Upper lobe of right lung (tissue), 1 donor: ENCODE measurements at regions not wholly inside any gene's neighbourhood (a gene's known extent, or its start where the extent isn't known, plus 50 kb on each side); places are given as distances from the start of the nearest gene placed in this dataset.

ENCODE experiments used
- ATAC-seq: fragments of 200-7000 bp; cut with Tn5 transposase; one replicate; pipeline ENCODE4 v1.9.1; 2020; ENCODE audit warnings: mild to moderate bottlenecking, moderate library complexity
- DNase-seq: peaks from one replicate; pipeline ENCODE4 v3.0.0-alpha.2; 2020
- H3K27ac ChIP-seq: fragments of 200-600 bp; one replicate; pipeline ENCODE4 v1.8.0; 2022
- H3K27me3 ChIP-seq: fragments of 200-600 bp; one replicate; pipeline ENCODE4 v1.8.0; 2022; ENCODE audit warnings: mild to moderate bottlenecking
- H3K36me3 ChIP-seq: fragments of 200-600 bp; one replicate; pipeline ENCODE4 v1.8.0; 2022
- H3K4me1 ChIP-seq: fragments of 200-600 bp; one replicate; pipeline ENCODE4 v1.8.0; 2022
- H3K4me3 ChIP-seq: fragments of 200-600 bp; one replicate; pipeline ENCODE4 v1.8.0; 2022; ENCODE audit warnings: mild to moderate bottlenecking
- H3K9me3 ChIP-seq: fragments of 200-600 bp; one replicate; pipeline ENCODE4 v1.8.0; 2022
- intact Hi-C: fragments of 100-400 bp; cut with DNase I; formaldehyde crosslinking; loops from one replicate; pipeline ENCODE4 v1.11.0; 2022
- TF ChIP-seq, protein P1 (sequence below): fragments of 200-600 bp; IDR thresholded peaks from one replicate; pipeline ENCODE4 v1.8.0; 2022; ENCODE audit warnings: antibody characterized with exemption
- donor health status: DM: no; HTN: yes; CAD: no; lungs with severe emphysema.

DNA sequence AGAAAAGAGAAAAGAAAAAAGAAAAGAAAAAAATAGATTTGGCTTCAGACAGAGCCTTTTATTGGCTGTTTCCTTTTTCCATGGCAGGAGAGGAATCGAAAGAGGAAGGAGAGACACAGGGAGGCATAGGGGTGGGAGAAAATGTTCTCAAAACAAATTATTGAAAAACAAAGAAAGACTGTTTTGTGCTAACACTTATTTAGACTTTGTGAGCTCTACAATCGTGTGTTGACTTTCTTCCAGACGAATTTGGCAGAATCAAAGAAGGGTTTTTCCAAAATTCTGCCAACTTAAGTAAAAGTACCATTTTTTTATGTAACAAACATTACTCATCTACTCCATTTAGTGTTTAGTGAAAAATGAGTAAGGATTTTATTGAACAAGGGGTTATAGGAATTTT, 982.2 kb downstream of the REEP3 start:
- ATAC-seq (no peak), DNase-seq (no peak)
- Histone ChIP-seq H3K36me3 (no peaks in the 10 kb centered on the region), H3K27ac (no peak overlapping the region), H3K9me3 (no peaks in the 10 kb centered on the region), H3K4me3 (no peak overlapping the region), H3K27me3 (no peaks in the 10 kb centered on the region), H3K4me1 (no peaks in the 10 kb centered on the region)
- TF ChIP-seq, protein P1, sequence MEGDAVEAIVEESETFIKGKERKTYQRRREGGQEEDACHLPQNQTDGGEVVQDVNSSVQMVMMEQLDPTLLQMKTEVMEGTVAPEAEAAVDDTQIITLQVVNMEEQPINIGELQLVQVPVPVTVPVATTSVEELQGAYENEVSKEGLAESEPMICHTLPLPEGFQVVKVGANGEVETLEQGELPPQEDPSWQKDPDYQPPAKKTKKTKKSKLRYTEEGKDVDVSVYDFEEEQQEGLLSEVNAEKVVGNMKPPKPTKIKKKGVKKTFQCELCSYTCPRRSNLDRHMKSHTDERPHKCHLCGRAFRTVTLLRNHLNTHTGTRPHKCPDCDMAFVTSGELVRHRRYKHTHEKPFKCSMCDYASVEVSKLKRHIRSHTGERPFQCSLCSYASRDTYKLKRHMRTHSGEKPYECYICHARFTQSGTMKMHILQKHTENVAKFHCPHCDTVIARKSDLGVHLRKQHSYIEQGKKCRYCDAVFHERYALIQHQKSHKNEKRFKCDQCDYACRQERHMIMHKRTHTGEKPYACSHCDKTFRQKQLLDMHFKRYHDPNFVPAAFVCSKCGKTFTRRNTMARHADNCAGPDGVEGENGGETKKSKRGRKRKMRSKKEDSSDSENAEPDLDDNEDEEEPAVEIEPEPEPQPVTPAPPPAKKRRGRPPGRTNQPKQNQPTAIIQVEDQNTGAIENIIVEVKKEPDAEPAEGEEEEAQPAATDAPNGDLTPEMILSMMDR: no peak
- intact Hi-C loops: no loop called here

DNA sequence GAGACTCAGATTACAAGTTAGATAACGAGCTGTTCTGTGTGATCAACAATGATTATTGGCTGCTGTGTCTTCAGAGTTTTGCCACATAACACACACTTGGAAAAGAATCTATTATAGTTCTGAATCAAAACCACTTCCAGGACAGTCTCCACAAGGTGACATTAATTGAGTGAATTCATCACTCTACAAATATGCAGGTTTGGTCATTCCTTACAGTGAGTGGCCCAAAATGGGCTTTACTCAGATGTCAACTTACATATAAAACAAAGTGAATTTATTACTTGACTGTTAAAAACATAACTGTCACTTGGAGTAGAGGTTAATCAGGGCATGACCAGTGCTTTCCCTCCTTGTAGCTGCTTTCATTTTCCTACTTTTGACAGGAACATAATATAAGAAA, 984.3 kb downstream of the REEP3 start:
- no peak overlapping the region for H3K27ac ChIP-seq
- H3K9me3 ChIP-seq: no peaks in the 10 kb centered on the region
- DNase-seq (no peak), ATAC-seq (no peak)
- H3K4me1 ChIP-seq: no peaks in the 10 kb centered on the region
- TF ChIP-seq, protein P1: no peak
- H3K27me3 ChIP-seq: no peaks in the 10 kb centered on the region
- H3K36me3 ChIP-seq: no peaks in the 10 kb centered on the region
- intact Hi-C loops: no loop called here
- no peak overlapping the region for H3K4me3 ChIP-seq

DNA sequence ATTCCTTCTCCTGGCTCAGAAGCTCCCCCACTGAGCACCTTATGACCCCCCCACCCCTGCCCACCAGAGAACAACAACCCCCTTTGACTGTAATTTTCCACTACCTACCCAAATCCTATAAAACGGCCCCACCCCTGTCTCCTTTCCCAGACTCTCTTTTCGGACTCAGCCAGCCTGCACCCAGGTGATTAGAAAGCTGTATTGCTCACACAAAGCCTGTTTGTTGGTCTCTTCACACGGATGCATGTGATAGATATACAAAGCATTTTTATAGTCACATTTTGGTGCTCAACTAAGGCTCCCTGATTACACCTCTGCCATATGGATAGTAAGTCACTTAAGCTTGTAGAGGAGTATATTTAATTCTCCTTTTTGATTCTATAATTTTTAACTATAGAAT, 985.8 kb downstream of the REEP3 start:
- no peaks in the 10 kb centered on the region for H3K9me3 ChIP-seq
- intact Hi-C loops: no loop called here

DNA sequence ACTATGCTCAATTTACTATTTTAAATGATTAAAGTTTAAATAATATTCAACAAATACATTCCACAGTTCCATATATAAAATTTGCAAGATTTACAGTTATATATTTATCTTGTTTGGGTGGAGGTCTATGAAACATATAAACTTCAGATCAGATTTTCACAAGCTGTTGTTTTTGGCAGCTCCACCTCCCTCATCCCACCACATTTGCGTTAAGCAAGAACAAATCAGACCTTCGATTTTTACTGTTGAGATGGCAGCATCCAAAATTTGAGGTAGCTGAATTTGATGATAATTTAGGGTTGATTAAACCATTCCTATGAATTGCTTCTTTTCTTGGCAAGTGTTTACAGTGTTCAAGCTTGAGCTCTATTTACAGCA, 986.4 kb downstream of the REEP3 start:
- H3K27ac ChIP-seq: no peak overlapping the region
- H3K4me3 ChIP-seq: no peak overlapping the region
- TF ChIP-seq, protein P1: no peak
- ATAC-seq (no peak), DNase-seq (no peak)
- intact Hi-C loops: no loop called here
- H3K4me1 ChIP-seq: no peaks in the 10 kb centered on the region
- no peaks in the 10 kb centered on the region for H3K9me3 ChIP-seq
- H3K36me3 ChIP-seq: no peaks in the 10 kb centered on the region
- no peaks in the 10 kb centered on the region for H3K27me3 ChIP-seq

More for the DNA sequence above, 985.8 kb downstream of the REEP3 start:
- Histone ChIP-seq H3K4me1 (no peaks in the 10 kb centered on the region), H3K36me3 (no peaks in the 10 kb centered on the region), H3K4me3 (no peak overlapping the region), H3K27ac (no peak overlapping the region), H3K27me3 (no peaks in the 10 kb centered on the region)
- ATAC-seq (no peak), DNase-seq (no peak)
- TF ChIP-seq, protein P1: no peak

DNA sequence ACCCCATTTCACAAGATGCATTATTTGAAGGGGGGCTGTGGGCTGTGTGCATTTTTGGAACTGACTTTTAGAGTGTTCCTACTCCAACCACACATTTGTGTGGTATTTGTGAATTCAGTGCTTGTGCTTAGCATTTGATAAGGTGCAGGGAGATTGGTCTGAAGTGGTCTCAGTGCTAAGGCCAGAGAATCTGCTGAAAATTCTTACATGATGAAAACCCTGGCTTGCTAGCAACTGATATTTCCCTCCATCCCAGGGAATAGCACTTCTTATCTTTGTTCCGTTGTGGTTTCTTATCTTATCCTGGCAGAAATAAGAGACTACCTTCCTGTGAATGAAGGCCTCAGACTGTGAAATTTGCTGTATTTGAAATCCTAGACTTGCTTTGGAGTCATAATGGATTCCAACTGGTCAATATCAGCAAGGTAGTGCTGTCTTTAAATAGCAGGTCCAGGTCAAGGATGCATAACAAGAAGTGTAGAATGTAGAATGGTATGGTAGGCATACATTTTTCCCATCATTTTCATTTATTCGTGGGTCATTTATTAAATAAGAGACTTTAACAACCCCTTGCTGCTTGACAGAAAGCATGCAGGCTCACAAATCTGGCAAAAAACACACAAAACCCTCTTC, 986.9 kb downstream of the REEP3 start:
- ATAC-seq: no peak
- Histone ChIP-seq H3K4me1 (no peaks in the 10 kb centered on the region), H3K4me3 (no peak overlapping the region), H3K36me3 (no peaks in the 10 kb centered on the region), H3K27ac (no peak overlapping the region), H3K27me3 (no peaks in the 10 kb centered on the region), H3K9me3 (no peaks in the 10 kb centered on the region)
- no peak for DNase-seq
- intact Hi-C loops: no loop called here
- TF ChIP-seq, protein P1: no peak
